Sigmoid colon (tissue), 6 donors: ENCODE measurements at regions not wholly inside any gene's neighbourhood (a gene's known extent, or its start where the extent isn't known, plus 50 kb on each side); places are given as distances from the start of the nearest gene placed in this dataset.
A peak's percentile ranks its signal among the peaks of the same experiment; 100 is the strongest.

Experiments
- DNase-seq: peaks from one replicate; pipeline ENCODE4 v3.0.0-alpha.2; 2019
- H3K27ac ChIP-seq, 4 donors: fragments of 200-600 bp; sonication (generic); one replicate each; pipeline ENCODE4 v1.5.1; 2016 to 2019; ENCODE audit warnings: mild to moderate bottlenecking in 1 of 4
- H3K27me3 ChIP-seq, 3 donors: fragments of 200-600 bp; sonication (generic); one replicate each; pipeline ENCODE4 v1.5.1; 2019; ENCODE audit warnings: mild to moderate bottlenecking in 1 of 3
- H3K36me3 ChIP-seq, 4 donors: fragments of 200-600 bp; sonication (generic); one replicate each; pipeline ENCODE4 v1.5.1; 2016 to 2019
- H3K4me1 ChIP-seq, 4 donors: fragments of 200-600 bp; sonication (generic); one replicate each; pipeline ENCODE4 v1.5.1; 2017 to 2019
- H3K4me3 ChIP-seq, 4 donors: fragments of 200-600 bp; sonication (generic); one replicate each; pipeline ENCODE4 v1.5.1; 2017 to 2019; ENCODE audit warnings: mild to moderate bottlenecking in 2 of 4, moderate library complexity in 1 of 4
- H3K9me3 ChIP-seq, 4 donors: fragments of 200-600 bp in 3 of 4; sonication (generic) in 3 of 4; one replicate each; pipeline versions ENCODE4 v1.5.1 to v1.6.1; 2013 to 2019
- EP300 ChIP-seq, 4 donors: sonication (generic); formaldehyde crosslinking; IDR thresholded peaks; one replicate each; pipeline ENCODE4 v1.6.1; 2017; ENCODE audit warnings: antibody characterized with exemption in 4 of 4
- POLR2A ChIP-seq, 2 donors: fragments of 450-650 bp; IDR thresholded peaks; one replicate each; pipeline ENCODE4 v1.6.1; 2016; ENCODE audit warnings: antibody characterized with exemption in 2 of 2, mild to moderate bottlenecking in 2 of 2, moderate library complexity in 2 of 2
- POLR2AphosphoS5 ChIP-seq, 4 donors: sonication (generic); formaldehyde crosslinking; IDR thresholded peaks; one replicate each; pipeline ENCODE4 v1.6.1; 2017; ENCODE audit warnings: antibody characterized with exemption in 4 of 4
- WGBS, 2 donors: extraction: QIAGEN DNeasy Blood & Tissue Kit; methylation state at CpG; one replicate each; pipeline ENCODE4 v1.1.7; 2013; 5-methylcytosine and 5-hydroxymethylcytosine counted together
- intact Hi-C: fragments of 100-400 bp; cut with DNase I; formaldehyde crosslinking; loops from one replicate; pipeline ENCODE4 v1.15.1; 2023
- TF ChIP-seq, protein P1 (sequence below), 4 experiments: fragments of 450-650 bp in 3 of 4; fragments of 200-600 bp in 1 of 4; IDR thresholded peaks; one replicate each; pipeline ENCODE4 v1.5.1; 2016 to 2019; ENCODE audit warnings: antibody characterized with exemption in 4 of 4, mild to moderate bottlenecking in 3 of 4, moderate library complexity in 2 of 4
- donor health status: healthy with polysubstance abuse.
- donor health status: healthy.

DNA sequence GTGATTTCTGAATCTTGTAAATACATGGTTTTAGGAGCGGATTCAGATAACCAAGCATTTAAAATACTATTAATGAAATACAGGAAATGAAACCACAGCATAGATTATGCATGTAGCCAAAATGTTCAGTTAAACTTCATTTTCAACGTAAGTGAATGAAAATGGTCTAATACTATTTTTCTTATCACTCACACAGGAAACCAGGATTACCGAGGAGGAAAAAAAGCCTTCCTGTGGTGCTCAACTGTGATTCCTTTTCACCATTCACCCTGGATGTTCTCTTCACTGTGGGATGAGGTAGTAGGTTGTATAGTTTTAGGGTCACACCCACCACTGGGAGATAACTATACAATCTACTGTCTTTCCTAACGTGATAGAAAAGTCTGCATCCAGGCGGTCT lies 83.4 kb upstream of the ZNF169 start:
- Histone ChIP-seq H3K27me3 (no peaks in the 10 kb centered on the region), H3K9me3 (no peaks in the 10 kb centered on the region), H3K27ac (no peak overlapping the region), H3K4me1 (peaks cover 0 to 98% (median 91%) of the 10 kb centered on the region in 4 donors), H3K36me3 (peaks cover 0 to 51% (median 7%) of the 10 kb centered on the region in 4 donors), H3K4me3 (no peak overlapping the region)
- intact Hi-C loops = loop anchor here (5.0 kb wide), 1 partner anchor 37 kb away; no protein-coding TSS in a partner anchor
- 42 to 51% methylated on average over 5 of the region's 5 CpGs for WGBS, 2 donors
- TF ChIP-seq, protein P1, sequence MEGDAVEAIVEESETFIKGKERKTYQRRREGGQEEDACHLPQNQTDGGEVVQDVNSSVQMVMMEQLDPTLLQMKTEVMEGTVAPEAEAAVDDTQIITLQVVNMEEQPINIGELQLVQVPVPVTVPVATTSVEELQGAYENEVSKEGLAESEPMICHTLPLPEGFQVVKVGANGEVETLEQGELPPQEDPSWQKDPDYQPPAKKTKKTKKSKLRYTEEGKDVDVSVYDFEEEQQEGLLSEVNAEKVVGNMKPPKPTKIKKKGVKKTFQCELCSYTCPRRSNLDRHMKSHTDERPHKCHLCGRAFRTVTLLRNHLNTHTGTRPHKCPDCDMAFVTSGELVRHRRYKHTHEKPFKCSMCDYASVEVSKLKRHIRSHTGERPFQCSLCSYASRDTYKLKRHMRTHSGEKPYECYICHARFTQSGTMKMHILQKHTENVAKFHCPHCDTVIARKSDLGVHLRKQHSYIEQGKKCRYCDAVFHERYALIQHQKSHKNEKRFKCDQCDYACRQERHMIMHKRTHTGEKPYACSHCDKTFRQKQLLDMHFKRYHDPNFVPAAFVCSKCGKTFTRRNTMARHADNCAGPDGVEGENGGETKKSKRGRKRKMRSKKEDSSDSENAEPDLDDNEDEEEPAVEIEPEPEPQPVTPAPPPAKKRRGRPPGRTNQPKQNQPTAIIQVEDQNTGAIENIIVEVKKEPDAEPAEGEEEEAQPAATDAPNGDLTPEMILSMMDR (IDR thresholded peaks at IDR 0.05) = no peak
- TF ChIP-seq POLR2AphosphoS5 (IDR thresholded peaks at IDR 0.05) = no peak
- no peak for TF ChIP-seq EP300 (IDR thresholded peaks at IDR 0.05)
- no peak for TF ChIP-seq POLR2A (IDR thresholded peaks at IDR 0.05)
- no peak for DNase-seq

DNA sequence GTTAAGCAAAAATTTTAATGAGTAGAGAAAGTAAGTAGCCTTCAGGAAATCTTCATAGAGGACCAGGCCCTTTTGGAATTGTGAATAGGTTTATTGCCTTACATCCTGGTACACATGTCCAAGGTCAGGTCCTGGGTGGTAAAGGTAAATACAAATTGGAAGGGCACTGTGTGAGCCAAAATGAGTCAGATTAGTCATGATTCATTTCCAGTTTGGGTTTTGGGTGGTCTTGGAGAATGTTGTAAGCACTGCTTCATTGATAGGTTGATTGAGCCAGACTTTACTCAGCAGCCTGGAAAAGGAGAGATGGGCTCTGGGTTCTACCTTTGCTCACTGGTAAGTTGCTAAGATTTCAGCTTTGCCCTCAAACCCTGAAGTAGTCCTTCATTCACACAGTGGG lies 82.5 kb upstream of the ZNF169 start:
- Histone ChIP-seq H3K36me3 (peaks cover 0 to 47% (median 7%) of the 10 kb centered on the region in 4 donors), H3K4me3 (no peak overlapping the region), H3K9me3 (no peaks in the 10 kb centered on the region), H3K4me1 (peaks cover 0 to 97% (median 86%) of the 10 kb centered on the region in 4 donors), H3K27me3 (no peaks in the 10 kb centered on the region), H3K27ac (no peak overlapping the region)
- TF ChIP-seq POLR2AphosphoS5 (IDR thresholded peaks at IDR 0.05) (no peak), EP300 (IDR thresholded peaks at IDR 0.05) (no peak), POLR2A (IDR thresholded peaks at IDR 0.05) (no peak)
- TF ChIP-seq, protein P1 (IDR thresholded peaks at IDR 0.05) = no peak
- no peak for DNase-seq
- intact Hi-C loops = loop anchor here (5.0 kb wide), 1 partner anchor 36 kb away; no protein-coding TSS in a partner anchor

DNA sequence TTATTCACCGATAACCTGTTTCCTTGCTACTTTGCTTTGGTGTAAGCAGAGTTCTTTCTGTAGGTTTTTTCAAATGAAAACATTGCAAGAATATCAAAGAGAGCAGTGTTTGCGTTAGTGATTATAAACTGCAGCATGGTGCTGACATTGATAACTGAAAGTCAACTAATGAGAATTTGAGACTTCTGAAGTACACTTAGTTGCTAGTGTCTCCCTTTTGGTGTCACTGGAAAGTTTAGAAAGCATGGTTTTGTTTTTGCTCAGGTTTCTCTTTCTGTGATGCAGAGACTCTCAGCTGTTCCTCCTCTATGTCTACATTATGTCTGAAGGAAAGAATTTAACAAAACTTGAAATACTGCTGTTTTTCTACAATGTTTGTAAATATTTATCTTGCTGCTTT lies 80.2 kb upstream of the ZNF169 start:
- no peaks in the 10 kb centered on the region for H3K27me3 ChIP-seq
- H3K4me1 ChIP-seq = peaks cover 0 to 77% (median 71%) of the 10 kb centered on the region in 4 donors
- no peaks in the 10 kb centered on the region for H3K9me3 ChIP-seq
- H3K36me3 ChIP-seq = peaks cover 0 to 49% (median 7%) of the 10 kb centered on the region in 4 donors
- 79 to 86% methylated on average over 2 of the region's 2 CpGs for WGBS, 2 donors
- H3K4me3 ChIP-seq = no peak overlapping the region
- intact Hi-C loops = loop anchor here (5.0 kb wide), 1 partner anchor 33 kb away; no protein-coding TSS in a partner anchor
- TF ChIP-seq POLR2AphosphoS5 (IDR thresholded peaks at IDR 0.05) = no peak
- no peak for TF ChIP-seq POLR2A (IDR thresholded peaks at IDR 0.05)
- TF ChIP-seq, protein P1 (IDR thresholded peaks at IDR 0.05) = no peak
- TF ChIP-seq EP300 (IDR thresholded peaks at IDR 0.05) = no peak
- DNase-seq = no peak
- peak overlapping the region in 1 of 4 donors; percentile 3 for H3K27ac ChIP-seq

DNA sequence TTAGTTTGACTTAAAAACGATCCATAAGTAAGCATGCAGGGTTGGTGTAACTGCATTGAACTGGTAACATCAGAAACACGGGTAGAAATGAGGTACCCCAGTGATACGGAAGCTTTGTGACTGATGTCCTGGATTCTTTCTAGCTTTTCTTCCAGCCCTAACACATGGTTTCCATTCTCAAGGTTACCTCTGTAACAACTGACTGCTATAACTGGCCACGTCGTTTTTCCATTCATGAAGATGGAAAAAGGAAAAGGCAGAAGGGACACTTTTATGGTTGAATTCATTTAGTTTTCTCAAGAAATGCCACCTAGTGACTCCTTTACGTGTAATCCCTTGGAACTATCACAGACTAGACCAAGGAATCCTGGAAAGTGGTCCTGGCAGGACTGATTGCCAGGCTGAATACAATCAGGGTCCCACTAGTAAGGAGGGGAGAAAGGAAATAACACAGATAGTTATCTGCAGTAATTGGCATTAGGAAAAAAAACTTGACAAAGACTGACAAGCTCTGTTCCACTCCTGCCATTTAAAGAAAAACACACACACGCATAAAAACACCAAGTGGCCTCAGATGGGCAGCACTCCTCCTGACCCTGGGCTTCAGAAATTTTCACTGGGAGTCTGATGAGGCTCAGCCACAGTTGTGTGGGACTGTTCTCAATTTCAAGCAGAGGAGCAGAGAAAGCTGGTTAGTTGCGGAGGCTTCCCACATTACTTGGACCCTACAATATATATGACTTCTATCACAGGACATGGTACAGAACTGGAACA lies 77.5 kb upstream of the ZNF169 start:
- no peak overlapping the region for H3K4me3 ChIP-seq
- peak in 2 of 4 donors; percentile 13 to 17 for TF ChIP-seq POLR2AphosphoS5 (IDR thresholded peaks at IDR 0.05)
- TF ChIP-seq, protein P1 (IDR thresholded peaks at IDR 0.05) = no peak
- no peak for TF ChIP-seq POLR2A (IDR thresholded peaks at IDR 0.05)
- TF ChIP-seq EP300 (IDR thresholded peaks at IDR 0.05) = no peak
- H3K27me3 ChIP-seq = no peaks in the 10 kb centered on the region
- peaks cover 0 to 30% (median 4%) of the 10 kb centered on the region in 4 donors for H3K36me3 ChIP-seq
- intact Hi-C loops = no loop called here
- H3K9me3 ChIP-seq = no peaks in the 10 kb centered on the region
- H3K27ac ChIP-seq = peak overlapping the region; percentile 4 to 52 (median 22)
- 75 to 77% methylated on average over 8 of the region's 8 CpGs for WGBS, 2 donors
- DNase-seq = no peak
- H3K4me1 ChIP-seq = peaks cover 0 to 51% (median 45%) of the 10 kb centered on the region in 4 donors
